T-cell (primary cell): ENCODE measurements at regions not wholly inside any gene's neighbourhood (a gene's known extent, or its start where the extent isn't known, plus 50 kb on each side); places are given as distances from the start of the nearest gene placed in this dataset.
"Not testable (repeated sequence)": the region's sequence is repeated elsewhere in the genome, so short reads cannot be mapped to it uniquely, and the experiment has no call there.

Experiments
- ATAC-seq, 4 experiments: fragments of 200-7000 bp in 3 of 4; fragments of 150-1000 bp in 1 of 4; cut with Tn5 transposase; replicated peaks in 1 of 4; 1 replicate in 3 of 4; 2 replicates in 1 of 4; pipeline ENCODE4 v1.10.0; 2021; ENCODE audit warnings: moderate library complexity in 3 of 4, mild to moderate bottlenecking in 2 of 4, moderate number of reproducible peaks in 1 of 4
- CTCF ChIA-PET, 2 donors: fragments of 300-600 bp; sonication (Branson Sonifier 250); formaldehyde crosslinking; loops; one replicate each; lab custom pipeline; 2022; ENCODE audit warnings: antibody characterized with exemption in 2 of 2; lab: Charles Lee
- POLR2A ChIA-PET, 2 donors: fragments of 300-600 bp; sonication (Branson Sonifier 250); formaldehyde crosslinking; loops; one replicate each; lab custom pipeline; 2022; ENCODE audit warnings: antibody characterized with exemption in 2 of 2; lab: Charles Lee
- DNase-seq, 35 experiments: peaks; one replicate each; pipeline versions ENCODE4 v3.0.0 to v3.0.0-alpha.2; 2013 to 2023
- H3K27ac ChIP-seq: one replicate; pipeline ENCODE4 v1.5.1; 2013; ENCODE audit warnings: low read length
- H3K27me3 ChIP-seq, 2 experiments: replicated peaks in 1 of 2; 1 replicate in 1 of 2; 2 replicates in 1 of 2; pipeline versions ENCODE4 v1.6.1 to v1.7.0; 2013; ENCODE audit warnings: low read length in 1 of 2, mixed read lengths in 1 of 2; ENCODE audit not compliant: control insufficient read depth in 2 of 2, insufficient read depth in 2 of 2; ENCODE audit errors: extremely low read depth in 1 of 2
- H3K36me3 ChIP-seq, 2 donors: 1 replicate in 1 of 2; 2 replicates in 1 of 2; pipeline versions ENCODE4 v1.6.1 to v1.7.0; 2013; ENCODE audit warnings: low read length in 1 of 2; ENCODE audit not compliant: control insufficient read depth in 2 of 2, insufficient read depth in 1 of 2; ENCODE audit errors: extremely low read depth in 1 of 2
- H3K4me1 ChIP-seq, 2 experiments: 1 replicate in 1 of 2; 2 replicates in 1 of 2; pipeline versions ENCODE4 v1.6.1 to v1.7.0; 2013; ENCODE audit warnings: low read length in 2 of 2, mixed read lengths in 1 of 2; ENCODE audit not compliant: insufficient read depth in 2 of 2, control insufficient read depth in 1 of 2; ENCODE audit errors: extremely low read depth in 1 of 2
- H3K4me3 ChIP-seq, 2 donors: 1 replicate in 1 of 2; 2 replicates in 1 of 2; pipeline versions ENCODE4 v1.5.1 to v1.7.0; 2013; ENCODE audit warnings: mild to moderate bottlenecking in 2 of 2, low read length in 1 of 2, moderate library complexity in 1 of 2; ENCODE audit not compliant: control insufficient read depth in 1 of 2; ENCODE audit errors: extremely low read depth in 1 of 2
- H3K9me3 ChIP-seq: 2 replicates; pipeline ENCODE4 v1.7.0; 2013
- H3K27ac Mint-ChIP-seq, 2 donors: one replicate each; pipeline ENCODE4 v1.8.0; 2020 to 2021; ENCODE audit warnings: mild to moderate bottlenecking in 2 of 2, mixed read lengths in 2 of 2
- H3K27me3 Mint-ChIP-seq, 2 donors: one replicate each; pipeline ENCODE4 v1.8.0; 2021 to 2022; ENCODE audit warnings: mixed read lengths in 2 of 2
- H3K36me3 Mint-ChIP-seq: one replicate; pipeline ENCODE4 v1.8.0; 2021; ENCODE audit warnings: mixed read lengths
- H3K4me1 Mint-ChIP-seq, 3 donors: one replicate each; pipeline ENCODE4 v1.8.0; 2020 to 2022; ENCODE audit warnings: mixed read lengths in 3 of 3, mild to moderate bottlenecking in 1 of 3
- H3K4me3 Mint-ChIP-seq, 3 donors: one replicate each; pipeline ENCODE4 v1.8.0; 2020 to 2022; ENCODE audit warnings: mild to moderate bottlenecking in 3 of 3, mixed read lengths in 3 of 3, moderate library complexity in 3 of 3
- H3K9me3 Mint-ChIP-seq, 3 donors: one replicate each; pipeline ENCODE4 v1.8.0; 2020 to 2022; ENCODE audit warnings: mixed read lengths in 3 of 3
- WGBS: methylation state at CpG from one replicate; pipeline ENCODE4 v1.1.5; 2013; ENCODE audit warnings: missing lambda C conversion rate; ENCODE audit not compliant: insufficient coverage; 5-methylcytosine and 5-hydroxymethylcytosine counted together

DNA sequence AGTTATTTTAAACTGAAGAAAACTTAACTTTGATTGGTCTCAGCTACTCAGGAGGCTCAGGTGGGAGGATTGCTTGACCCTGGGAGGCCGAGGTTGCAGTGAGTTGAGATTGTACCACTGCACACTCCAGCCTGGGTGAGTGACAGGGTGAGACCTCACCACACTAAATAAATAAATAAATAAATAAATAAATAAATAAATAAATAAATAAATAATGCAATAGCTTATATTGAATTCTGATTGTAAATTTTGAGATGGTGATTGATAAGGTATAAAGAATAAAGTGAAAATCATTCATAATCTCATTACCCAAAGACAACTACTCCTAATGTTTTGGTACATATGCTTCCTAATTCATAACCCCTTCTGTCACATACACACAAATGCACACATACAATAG, 58.1 kb downstream of the TUBA3C start:
- no peak overlapping the region for H3K4me3 ChIP-seq
- ChIA-PET POLR2A (no interaction called here), CTCF (interaction anchor here in 1 of 2 donors (0.6 kb wide), 1 partner anchor 462 kb away, joined by 4 read pairs; no protein-coding TSS in a partner anchor)
- peaks cover 3% of the 10 kb centered on the region in 2 donors for H3K27me3 Mint-ChIP-seq
- H3K4me1 Mint-ChIP-seq = no peaks in the 10 kb centered on the region
- H3K9me3 ChIP-seq = peaks cover 2% of the 10 kb centered on the region
- no peak for ATAC-seq
- WGBS = no CpG with 5 or more reads among the region's 1 CpG
- peaks cover 0 to 3% of the 10 kb centered on the region in 2 experiments for H3K27me3 ChIP-seq
- DNase-seq = no peak
- H3K4me3 Mint-ChIP-seq = no peak overlapping the region
- H3K36me3 ChIP-seq = no peaks in the 10 kb centered on the region
- H3K9me3 Mint-ChIP-seq = peaks cover under 1 to 3% (median 3%) of the 10 kb centered on the region in 3 donors
- no peaks in the 10 kb centered on the region for H3K4me1 ChIP-seq
- no peak overlapping the region for H3K27ac Mint-ChIP-seq
- H3K27ac ChIP-seq = no peak overlapping the region
- no peaks in the 10 kb centered on the region for H3K36me3 Mint-ChIP-seq

DNA sequence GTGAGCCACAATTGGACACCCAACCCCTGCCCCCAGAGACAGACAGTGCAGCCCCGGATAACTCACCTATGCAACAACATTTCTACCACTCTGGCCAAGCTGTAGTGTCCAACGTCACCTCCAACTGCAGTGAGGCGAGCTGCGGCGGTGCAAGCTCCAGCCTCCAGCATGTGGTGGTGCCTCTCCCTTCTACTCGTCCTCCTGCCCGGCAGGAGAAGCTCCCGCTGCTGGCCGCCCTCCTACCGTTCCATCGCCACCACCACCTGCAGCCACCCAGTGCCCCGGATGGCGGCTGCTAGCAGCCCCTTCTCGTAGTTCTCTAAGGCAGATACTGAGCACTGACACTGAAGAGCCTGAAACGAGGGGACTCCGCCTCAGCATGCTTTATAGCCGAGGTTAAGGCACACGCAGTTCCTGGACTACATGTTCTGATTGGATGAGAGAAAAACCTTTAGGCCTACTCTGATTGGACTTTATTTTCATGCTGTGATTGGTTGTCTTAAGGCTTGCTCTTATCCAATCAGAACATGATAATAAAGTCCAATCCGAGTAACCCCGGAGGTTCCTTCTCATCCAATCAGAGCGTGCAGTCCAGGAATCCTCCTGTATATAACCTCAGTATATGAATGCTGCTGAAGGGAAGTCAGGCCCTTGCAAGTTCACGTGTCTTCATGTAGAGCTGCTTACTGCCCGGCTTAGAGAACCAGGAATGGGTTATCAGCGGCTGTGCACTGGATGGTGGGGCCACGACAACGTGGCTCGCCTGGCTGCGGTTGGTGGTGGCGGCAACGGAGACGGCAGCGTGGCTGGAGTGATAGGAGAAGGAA, 63.5 kb downstream of the TUBA3C start:
- H3K36me3 ChIP-seq = no peaks in the 10 kb centered on the region
- Mint-ChIP-seq H3K27me3 (peaks cover 0 to 6% of the 10 kb centered on the region in 2 donors), H3K4me3 (no peak overlapping the region), H3K4me1 (no peaks in the 10 kb centered on the region), H3K9me3 (peaks cover 0 to 4% (median 2%) of the 10 kb centered on the region in 3 donors), H3K27ac (no peak overlapping the region), H3K36me3 (no peaks in the 10 kb centered on the region)
- DNase-seq = no peak
- ATAC-seq = no peak
- H3K27ac ChIP-seq = no peak overlapping the region
- CTCF ChIA-PET = no interaction called here
- no peaks in the 10 kb centered on the region for H3K4me1 ChIP-seq
- no peak overlapping the region for H3K4me3 ChIP-seq
- H3K27me3 ChIP-seq = peaks cover 0 to 3% of the 10 kb centered on the region in 2 experiments
- WGBS = 85% methylated on average over 28 of the region's 32 CpGs
- POLR2A ChIA-PET = no interaction called here
- no peaks in the 10 kb centered on the region for H3K9me3 ChIP-seq

DNA sequence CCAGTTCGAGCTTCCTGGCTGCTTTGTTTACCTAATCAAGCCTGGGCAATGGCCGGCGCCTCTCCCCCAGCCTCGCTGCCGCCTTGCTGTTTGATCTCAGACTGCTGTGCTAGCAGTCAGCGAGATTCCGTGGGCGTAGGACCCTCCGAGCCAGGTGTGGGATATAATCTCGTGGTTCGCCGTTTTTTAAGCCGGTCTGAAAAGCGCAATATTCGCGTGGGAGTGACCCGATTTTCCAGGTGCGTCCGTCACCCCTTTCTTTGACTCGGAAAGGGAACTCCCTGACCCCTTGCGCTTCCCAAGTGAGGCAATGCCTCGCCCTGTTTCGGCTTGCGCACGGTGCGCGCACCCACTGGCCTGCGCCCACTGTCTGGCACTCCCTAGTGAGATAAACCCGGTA, 72.4 kb downstream of the TUBA3C start:
- 49% methylated on average over 9 of the region's 29 CpGs for WGBS
- POLR2A ChIA-PET = interaction anchor here in 1 of 2 donors (0.5 kb wide), 1 partner anchor 25 kb away, joined by 5 read pairs; no protein-coding TSS in a partner anchor
- H3K27me3 Mint-ChIP-seq, H3K27me3 ChIP-seq, H3K27ac Mint-ChIP-seq, H3K9me3 Mint-ChIP-seq, H3K4me3 ChIP-seq, H3K4me3 Mint-ChIP-seq, H3K4me1 ChIP-seq, H3K36me3 Mint-ChIP-seq, H3K36me3 ChIP-seq, H3K4me1 Mint-ChIP-seq, ATAC-seq, H3K27ac ChIP-seq, CTCF ChIA-PET, H3K9me3 ChIP-seq, DNase-seq: not testable (repeated sequence)

DNA sequence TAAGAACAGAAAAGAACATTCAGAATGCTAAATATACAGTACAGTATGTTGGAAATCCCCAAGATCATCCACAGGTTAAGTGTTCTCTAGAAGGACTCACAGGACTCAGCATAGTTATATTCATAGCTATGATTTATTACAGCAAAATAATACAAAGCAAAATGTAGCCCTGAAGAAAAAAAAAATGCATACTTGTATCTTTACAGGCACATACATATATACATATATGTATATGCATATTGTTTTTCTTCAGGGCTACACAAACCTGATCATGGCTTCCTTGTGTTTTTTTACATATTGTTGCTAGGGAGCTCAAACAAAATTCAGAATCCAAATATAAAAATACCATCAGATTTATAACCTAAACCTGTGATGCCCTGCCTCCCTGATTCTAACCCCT, 78.5 kb downstream of the TUBA3C start:
- H3K27me3 Mint-ChIP-seq = no peaks in the 10 kb centered on the region
- POLR2A ChIA-PET = no interaction called here
- Histone ChIP-seq H3K9me3 (no peaks in the 10 kb centered on the region), H3K27ac (no peak overlapping the region), H3K27me3 (no peaks in the 10 kb centered on the region), H3K4me3 (no peak overlapping the region), H3K36me3 (no peaks in the 10 kb centered on the region), H3K4me1 (no peaks in the 10 kb centered on the region)
- no peaks in the 10 kb centered on the region for H3K36me3 Mint-ChIP-seq
- DNase-seq = no peak
- H3K4me1 Mint-ChIP-seq = no peaks in the 10 kb centered on the region
- H3K9me3 Mint-ChIP-seq = peaks cover 0 to 7% (median 3%) of the 10 kb centered on the region in 3 donors
- H3K4me3 Mint-ChIP-seq = no peak overlapping the region
- no peak for ATAC-seq
- CTCF ChIA-PET = no interaction called here
- no peak overlapping the region for H3K27ac Mint-ChIP-seq

DNA sequence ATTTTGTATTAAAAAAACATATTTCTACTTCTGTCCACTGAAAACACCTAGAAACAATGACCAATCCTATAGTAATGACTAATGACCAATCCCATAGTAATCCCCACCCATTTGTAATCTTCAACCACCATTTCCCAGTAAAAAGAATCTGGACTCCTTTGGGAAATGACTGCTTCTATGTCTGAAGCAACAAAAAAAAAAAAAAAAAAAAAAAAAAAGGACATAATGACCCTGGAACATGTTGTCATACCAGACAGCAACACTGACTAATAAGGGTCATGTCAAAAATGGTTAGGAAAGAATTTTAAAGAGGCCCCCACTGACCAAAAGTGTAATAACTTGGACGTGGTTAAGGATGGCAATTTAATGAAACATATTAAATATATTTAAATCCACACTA, 88.3 kb downstream of the TUBA3C start:
- H3K9me3 ChIP-seq = no peaks in the 10 kb centered on the region
- H3K27me3 ChIP-seq = peaks cover 0 to 2% of the 10 kb centered on the region in 2 experiments
- no peak for ATAC-seq
- H3K36me3 ChIP-seq = no peaks in the 10 kb centered on the region
- POLR2A ChIA-PET = no interaction called here
- H3K4me3 Mint-ChIP-seq = no peak overlapping the region
- no peak overlapping the region for H3K27ac Mint-ChIP-seq
- no CpG with 5 or more reads among the region's 1 CpG for WGBS
- DNase-seq = no peak
- no peak overlapping the region for H3K27ac ChIP-seq
- CTCF ChIA-PET = no interaction called here
- H3K27me3 Mint-ChIP-seq = no peaks in the 10 kb centered on the region
- no peaks in the 10 kb centered on the region for H3K4me1 ChIP-seq
- H3K4me3 ChIP-seq = no peak overlapping the region
- peaks cover 0 to 6% (median 0%) of the 10 kb centered on the region in 3 donors for H3K9me3 Mint-ChIP-seq
- no peaks in the 10 kb centered on the region for H3K36me3 Mint-ChIP-seq
- H3K4me1 Mint-ChIP-seq = no peaks in the 10 kb centered on the region

DNA sequence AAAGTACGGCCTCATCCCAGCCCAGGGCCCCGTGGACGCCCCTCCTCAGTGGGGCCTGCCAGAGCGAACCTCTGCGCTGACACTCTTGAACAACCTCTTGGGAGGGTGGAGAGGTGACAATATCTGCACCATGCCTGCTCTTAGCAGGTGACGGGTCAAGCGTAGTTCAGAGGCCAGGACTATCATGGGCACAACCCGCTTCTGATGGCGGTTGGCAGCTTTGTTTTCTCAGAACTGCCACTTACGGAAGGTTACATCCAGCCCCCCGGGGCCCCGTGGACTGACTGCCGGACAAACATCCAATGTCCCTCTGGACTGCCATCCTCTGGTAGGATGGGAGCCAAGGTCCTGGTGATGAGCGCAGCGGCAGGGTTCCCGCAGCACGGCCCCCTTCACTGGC, 91.1 kb downstream of the TUBA3C start:
- CTCF ChIA-PET = no interaction called here
- no peaks in the 10 kb centered on the region for H3K36me3 Mint-ChIP-seq
- no peaks in the 10 kb centered on the region for H3K27me3 Mint-ChIP-seq
- H3K4me1 Mint-ChIP-seq = no peaks in the 10 kb centered on the region
- no peaks in the 10 kb centered on the region for H3K9me3 Mint-ChIP-seq
- Histone ChIP-seq H3K4me3 (no peak overlapping the region), H3K27ac (no peak overlapping the region), H3K36me3 (no peaks in the 10 kb centered on the region), H3K4me1 (no peaks in the 10 kb centered on the region), H3K27me3 (peaks cover 0 to 2% of the 10 kb centered on the region in 2 experiments), H3K9me3 (no peaks in the 10 kb centered on the region)
- ATAC-seq (no peak), DNase-seq (no peak)
- WGBS = 91% methylated on average over 13 of the region's 17 CpGs
- POLR2A ChIA-PET = no interaction called here
- H3K27ac Mint-ChIP-seq = no peak overlapping the region
- no peak overlapping the region for H3K4me3 Mint-ChIP-seq
